Left ventricle myocardium inferior (tissue), 1 donor: ENCODE measurements at regions not wholly inside any gene's neighbourhood (a gene's known extent, or its start where the extent isn't known, plus 50 kb on each side); places are given as distances from the start of the nearest gene placed in this dataset.
"Not testable (repeated sequence)": the region's sequence is repeated elsewhere in the genome, so short reads cannot be mapped to it uniquely, and the experiment has no call there.

Source experiments
- DNase-seq: peaks from one replicate; pipeline ENCODE4 v3.0.0-alpha.2; 2020
- H3K27ac ChIP-seq: fragments of 200-600 bp; replicated peaks from 2 replicates; pipeline ENCODE4 v1.8.0; 2021
- H3K27me3 ChIP-seq: fragments of 200-600 bp; 2 replicates; pipeline ENCODE4 v1.8.0; 2021; ENCODE audit warnings: low read depth
- H3K36me3 ChIP-seq: fragments of 200-600 bp; 2 replicates; pipeline ENCODE4 v1.8.0; 2021
- H3K4me1 ChIP-seq: fragments of 200-600 bp; 2 replicates; pipeline ENCODE4 v1.8.0; 2021
- H3K4me3 ChIP-seq: fragments of 200-600 bp; 2 replicates; pipeline ENCODE4 v1.8.0; 2021; ENCODE audit warnings: mild to moderate bottlenecking, moderate library complexity
- H3K9me3 ChIP-seq: fragments of 200-600 bp; replicated peaks from 2 replicates; pipeline ENCODE4 v1.8.0; 2021
- intact Hi-C: fragments of 100-400 bp; cut with micrococcal nuclease; formaldehyde crosslinking; loops from one replicate; pipeline ENCODE4 v1.11.0; 2022
- TF ChIP-seq, protein P1 (sequence below): fragments of 200-600 bp; IDR thresholded peaks from 2 replicates; pipeline ENCODE4 v1.8.0; 2021; ENCODE audit warnings: antibody characterized with exemption, mild to moderate bottlenecking, borderline replicate concordance
- donor health status: DM: no; HTN: yes; CAD: no; lungs with severe emphysema.

DNA sequence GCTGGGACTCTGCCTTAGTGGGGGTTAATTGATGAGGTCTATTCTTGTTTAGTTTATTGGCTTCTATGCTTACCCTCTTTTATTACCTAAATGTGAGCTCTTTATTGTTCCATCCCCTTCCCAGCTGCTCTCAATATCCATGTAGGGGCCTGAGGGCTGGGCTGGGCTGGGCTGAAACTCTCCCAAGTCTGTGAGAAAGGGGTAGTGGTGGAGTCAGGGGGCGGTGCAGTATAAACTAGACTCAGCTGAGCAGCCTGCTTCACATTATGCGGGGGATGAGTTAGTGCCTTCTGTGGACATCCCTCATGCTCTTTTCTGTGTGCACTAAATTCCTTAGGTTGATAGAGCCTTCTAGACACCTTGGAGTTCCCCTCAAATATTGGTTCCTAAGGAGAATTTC lies 451.8 kb upstream of the PTGER4 start:
- TF ChIP-seq, protein P1, sequence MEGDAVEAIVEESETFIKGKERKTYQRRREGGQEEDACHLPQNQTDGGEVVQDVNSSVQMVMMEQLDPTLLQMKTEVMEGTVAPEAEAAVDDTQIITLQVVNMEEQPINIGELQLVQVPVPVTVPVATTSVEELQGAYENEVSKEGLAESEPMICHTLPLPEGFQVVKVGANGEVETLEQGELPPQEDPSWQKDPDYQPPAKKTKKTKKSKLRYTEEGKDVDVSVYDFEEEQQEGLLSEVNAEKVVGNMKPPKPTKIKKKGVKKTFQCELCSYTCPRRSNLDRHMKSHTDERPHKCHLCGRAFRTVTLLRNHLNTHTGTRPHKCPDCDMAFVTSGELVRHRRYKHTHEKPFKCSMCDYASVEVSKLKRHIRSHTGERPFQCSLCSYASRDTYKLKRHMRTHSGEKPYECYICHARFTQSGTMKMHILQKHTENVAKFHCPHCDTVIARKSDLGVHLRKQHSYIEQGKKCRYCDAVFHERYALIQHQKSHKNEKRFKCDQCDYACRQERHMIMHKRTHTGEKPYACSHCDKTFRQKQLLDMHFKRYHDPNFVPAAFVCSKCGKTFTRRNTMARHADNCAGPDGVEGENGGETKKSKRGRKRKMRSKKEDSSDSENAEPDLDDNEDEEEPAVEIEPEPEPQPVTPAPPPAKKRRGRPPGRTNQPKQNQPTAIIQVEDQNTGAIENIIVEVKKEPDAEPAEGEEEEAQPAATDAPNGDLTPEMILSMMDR: no peak
- Histone ChIP-seq H3K4me3 (no peak overlapping the region), H3K4me1 (no peaks in the 10 kb centered on the region), H3K9me3 (no peaks in the 10 kb centered on the region), H3K36me3 (no peaks in the 10 kb centered on the region), H3K27me3 (no peaks in the 10 kb centered on the region), H3K27ac (no peak overlapping the region)
- intact Hi-C loops: no loop called here
- no peak for DNase-seq

DNA sequence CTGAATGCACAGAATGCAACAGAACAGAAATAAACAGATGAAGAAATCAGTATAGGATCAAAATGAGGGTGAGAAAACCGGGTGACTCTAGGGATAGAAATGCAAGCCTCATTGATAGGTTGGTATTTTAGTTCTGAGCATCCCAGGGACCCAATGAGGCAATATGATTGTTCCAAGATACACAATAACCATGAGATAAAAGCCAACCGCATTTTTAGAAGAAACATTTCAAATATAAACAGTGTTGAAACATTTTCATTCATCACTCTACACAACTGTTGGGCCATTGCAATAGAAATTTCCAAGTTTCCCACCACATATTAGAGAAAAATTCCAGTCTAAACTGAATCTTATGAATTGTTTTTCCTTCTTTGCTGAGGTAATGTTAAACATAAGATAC lies 452.3 kb upstream of the PTGER4 start:
- Histone ChIP-seq H3K36me3 (no peaks in the 10 kb centered on the region), H3K27me3 (no peaks in the 10 kb centered on the region), H3K4me3 (no peak overlapping the region), H3K27ac (no peak overlapping the region), H3K9me3 (no peaks in the 10 kb centered on the region), H3K4me1 (no peaks in the 10 kb centered on the region)
- TF ChIP-seq, protein P1: no peak
- intact Hi-C loops: no loop called here
- DNase-seq: no peak

DNA sequence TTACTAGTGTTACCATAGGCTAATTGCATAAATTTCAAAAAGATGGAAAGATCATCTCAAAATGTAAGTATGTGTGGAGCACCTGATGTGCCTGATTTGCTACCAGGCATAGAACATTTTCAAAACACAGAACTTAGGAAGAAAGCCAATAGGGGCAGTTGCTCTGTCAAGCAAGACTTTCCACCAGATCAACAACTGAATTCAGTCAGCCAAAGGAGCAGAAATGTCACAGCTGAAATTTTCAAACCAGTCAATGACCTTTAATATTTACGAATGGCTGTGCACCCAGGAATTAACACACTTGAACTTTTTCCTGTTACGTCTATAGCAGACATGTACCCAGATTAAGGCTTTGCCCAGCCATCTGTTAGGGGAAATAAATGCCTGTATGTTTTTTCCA lies 452.8 kb upstream of the PTGER4 start:
- DNase-seq: no peak
- H3K9me3 ChIP-seq: no peaks in the 10 kb centered on the region
- no peak overlapping the region for H3K4me3 ChIP-seq
- H3K36me3 ChIP-seq: no peaks in the 10 kb centered on the region
- intact Hi-C loops: no loop called here
- H3K4me1 ChIP-seq: no peaks in the 10 kb centered on the region
- no peaks in the 10 kb centered on the region for H3K27me3 ChIP-seq
- H3K27ac ChIP-seq: no peak overlapping the region
- TF ChIP-seq, protein P1: no peak

DNA sequence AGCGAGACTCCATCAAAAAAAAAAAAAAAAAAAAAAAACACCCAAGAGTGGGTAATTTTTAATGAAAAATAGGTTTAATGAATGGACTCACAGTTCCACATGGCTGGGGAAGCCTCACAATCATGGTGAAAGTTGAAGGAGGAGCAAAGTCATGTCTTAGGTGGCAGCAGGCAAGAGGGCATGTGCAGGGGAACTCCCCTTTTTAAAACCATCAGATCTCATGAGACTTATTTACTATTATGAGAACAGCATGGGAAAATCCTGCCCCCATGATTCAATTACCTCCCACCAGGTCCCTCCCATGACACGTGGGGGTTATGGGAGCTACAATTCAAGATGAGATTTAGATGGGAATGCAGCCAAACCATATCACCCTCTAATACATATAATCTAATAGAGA lies 454.6 kb upstream of the PTGER4 start:
- H3K27ac ChIP-seq, H3K27me3 ChIP-seq, H3K4me1 ChIP-seq, H3K9me3 ChIP-seq, H3K4me3 ChIP-seq, H3K36me3 ChIP-seq, DNase-seq, intact Hi-C loops: not testable (repeated sequence)

DNA sequence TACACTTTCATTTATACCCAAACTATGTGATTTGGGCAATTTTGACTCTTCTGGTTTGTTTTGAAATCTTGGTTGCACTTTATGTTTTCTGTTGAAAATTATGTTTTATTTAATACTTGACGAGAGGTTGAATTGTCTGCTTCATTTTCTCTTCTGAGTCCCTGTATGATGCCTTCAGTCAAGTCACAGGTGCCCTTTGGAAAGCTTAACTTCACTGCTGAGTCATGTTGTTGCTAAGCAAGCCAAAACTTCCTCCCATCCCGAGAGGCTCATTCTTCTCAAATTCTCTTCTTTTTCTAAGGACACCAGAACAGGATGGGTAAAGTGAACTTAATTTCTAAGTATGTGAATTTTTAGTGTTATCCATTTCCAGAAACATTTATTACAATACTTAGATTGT lies 455.3 kb upstream of the PTGER4 start:
- Histone ChIP-seq H3K27me3 (no peaks in the 10 kb centered on the region), H3K9me3 (no peaks in the 10 kb centered on the region), H3K4me3 (no peak overlapping the region), H3K36me3 (no peaks in the 10 kb centered on the region), H3K27ac (no peak overlapping the region), H3K4me1 (peaks cover 5% of the 10 kb centered on the region)
- intact Hi-C loops: no loop called here
- no peak for DNase-seq
- TF ChIP-seq, protein P1: no peak

DNA sequence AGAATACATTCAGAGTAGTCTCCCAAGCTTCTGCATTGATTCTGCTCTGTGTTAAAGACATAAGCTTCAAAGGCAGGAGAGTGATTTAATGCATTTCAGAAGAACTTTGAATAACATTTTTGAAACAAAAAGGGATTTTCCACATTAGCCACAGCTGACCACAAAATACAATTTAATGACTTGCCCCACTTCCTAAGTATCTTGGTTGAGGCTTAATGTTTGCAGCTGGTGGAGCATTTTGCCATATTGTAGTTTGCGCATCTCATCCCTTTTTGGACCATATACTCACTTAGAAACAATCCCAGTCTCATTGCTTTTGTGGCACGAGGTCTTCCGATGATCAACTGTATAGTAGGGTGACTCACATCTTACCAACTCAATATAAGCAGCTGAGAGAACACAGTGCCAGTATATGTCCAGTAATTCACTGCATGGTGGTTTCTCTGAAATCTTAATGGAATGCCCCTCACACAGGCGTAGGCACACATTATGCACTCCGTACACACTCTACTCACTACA lies 455.8 kb upstream of the PTGER4 start:
- Histone ChIP-seq H3K36me3 (no peaks in the 10 kb centered on the region), H3K4me1 (peaks cover 5% of the 10 kb centered on the region), H3K27me3 (no peaks in the 10 kb centered on the region), H3K9me3 (no peaks in the 10 kb centered on the region), H3K4me3 (no peak overlapping the region), H3K27ac (no peak overlapping the region)
- TF ChIP-seq, protein P1: no peak
- intact Hi-C loops: no loop called here
- DNase-seq: no peak
